ENCODE measurements at regions not wholly inside any gene's neighbourhood (a gene's known extent, or its start where the extent isn't known, plus 50 kb on each side); places are given as distances from the start of the nearest gene placed in this dataset.

GRCh38 chr7:94739180-94739579 lies 83.2 kb upstream of the SGCE start (continued):
- TF ChIP-seq CEBPZ (IDR thresholded peaks at IDR 0.05; ENCODE audit: low read length) (no peak), MZF1 (CRISPR knock-in tag; IDR thresholded peaks at IDR 0.05; ENCODE audit: borderline replicate concordance) (no peak)

- Histone ChIP-seq H2AFZ (ENCODE audit: low read length) (no peak overlapping the region), H4K20me1 (ENCODE audit: insufficient read depth, low read length) (no peaks in the 10 kb centered on the region), H3K79me2 (ENCODE audit: insufficient read depth, low read length) (no peaks in the 10 kb centered on the region), H3K9ac (ENCODE audit: insufficient read depth, low read depth, low read length) (no peak overlapping the region), H3K4me1 (ENCODE audit: insufficient read depth, low read length) (0 out of 2 replicates have a peak, but pooled peaks cover 5% of the 10 kb centered on the region), H3K27ac (ENCODE audit: extremely low read length, insufficient read depth, low read length) (no peak overlapping the region), H3K27me3 (ENCODE audit: control insufficient read depth in 1 of 2, insufficient read depth in 2 of 2, low read length in 2 of 2) (peaks cover 0 to 6% of the 10 kb centered on the region in 2 experiments; a peak in 1 of 5 replicates), H3K36me3 (replicated peaks in 1 of 2; ENCODE audit: control insufficient read depth in 1 of 2, insufficient read depth in 2 of 2, low read length in 2 of 2) (no peaks in the 10 kb centered on the region), H3K4me2 (ENCODE audit: low read depth, low read length) (no peak overlapping the region), H3K9me3 (ENCODE audit: low read length) (no peaks in the 10 kb centered on the region), H3K4me3 (replicated peaks in 1 of 3; ENCODE audit: insufficient read depth in 1 of 3, low read depth in 2 of 3, low read length in 3 of 3) (no peak overlapping the region)
- no TSS peak for BruUV-seq (replicated peaks)
- TF ChIP-seq ZNF446 (CRISPR knock-in tag; IDR thresholded peaks at IDR 0.05) (no peak), ZSCAN21 (CRISPR knock-in tag; IDR thresholded peaks at IDR 0.05; ENCODE audit: borderline replicate concordance) (no peak), STAG1 (CRISPR knock-in tag; IDR thresholded peaks at IDR 0.05) (no peak), ZNF44 (CRISPR knock-in tag; IDR thresholded peaks at IDR 0.05) (no peak), UBTF (CRISPR knock-in tag; IDR thresholded peaks at IDR 0.05) (no peak), FOXJ3 (CRISPR knock-in tag; IDR thresholded peaks at IDR 0.05; ENCODE audit: borderline replicate concordance) (no peak), ATF1 (CRISPR knock-in tag; IDR thresholded peaks at IDR 0.05) (no peak), EED (CRISPR knock-in tag; IDR thresholded peaks at IDR 0.05) (no peak), E2F2 (CRISPR knock-in tag; IDR thresholded peaks at IDR 0.05; ENCODE audit: borderline replicate concordance) (no peak), KDM5B (CRISPR knock-in tag; IDR thresholded peaks at IDR 0.05; ENCODE audit: borderline replicate concordance) (no peak), ZNF567 (CRISPR knock-in tag; IDR thresholded peaks at IDR 0.05; ENCODE audit: borderline replicate concordance) (no peak)
- DNase-seq (ENCODE audit: low spot score) = no peak
- CTCF ChIA-PET (ENCODE audit: low intra/inter-chr PET ratio, low total read pairs) = no interaction called here
- in situ Hi-C loops (cut with HindIII; ENCODE audit: extremely low pct_ligation_motif_present, low pct_unique_long_range_greater_than_20kb) = no loop called here
- intact Hi-C loops (cut with micrococcal nuclease; ENCODE audit: unreplicated experiment) = no loop called here
- ATAC-seq = no peak
- POLR2A ChIA-PET = no interaction called here
- FAIRE-seq = no peak
Measured at GRCh38 chr7:94740509-94740908, 84.6 kb upstream of the SGCE start.
